ENCODE measurements at regions not wholly inside any gene's neighbourhood (a gene's known extent, or its start where the extent isn't known, plus 50 kb on each side); places are given as distances from the start of the nearest gene placed in this dataset.

GRCh38 chr9:113701774-113702755 is 174.0 kb upstream of the ZNF618 start:
- peak in 1 of 3 donors; percentile 53 for DNase-seq

- no peak for DNase-seq
Measured at GRCh38 chr9:113705306-113705927, 170.7 kb upstream of the ZNF618 start.

- no peak for DNase-seq
Measured at GRCh38 chr9:113705928-113706519, 170.1 kb upstream of the ZNF618 start.

- peak in 1 of 3 donors; percentile 24 for DNase-seq
Measured at GRCh38 chr9:113707953-113708695, 168.0 kb upstream of the ZNF618 start.

- no peak for DNase-seq
Measured at GRCh38 chr9:113708821-113709713, 167.0 kb upstream of the ZNF618 start.

- no peak for DNase-seq
Measured at GRCh38 chr9:113709721-113710120, 166.4 kb upstream of the ZNF618 start.

- DNase-seq, result no peak
Measured at GRCh38 chr9:113711251-113711650, 164.9 kb upstream of the ZNF618 start.

- DNase-seq, result peak; percentile 44 to 68 (median 61)
Measured at GRCh38 chr9:113712053-113712452, 164.1 kb upstream of the ZNF618 start.

GRCh38 chr9:113715086-113715485 is 161.0 kb upstream of the ZNF618 start:
- DNase-seq, result peak; percentile 19 to 27 (median 26)

- DNase-seq, result no peak
Measured at GRCh38 chr9:113719919-113720318, 156.2 kb upstream of the ZNF618 start.

GRCh38 chr9:113720495-113720894 is 155.6 kb upstream of the ZNF618 start:
- DNase-seq, result no peak

GRCh38 chr9:113721856-113722255 is 154.3 kb upstream of the ZNF618 start:
- DNase-seq, result no peak

- no peak for DNase-seq
Measured at GRCh38 chr9:113724202-113724601, 151.9 kb upstream of the ZNF618 start.

GRCh38 chr9:113728989-113729388 is 147.1 kb upstream of the ZNF618 start:
- no peak for DNase-seq

- no peak for DNase-seq
Measured at GRCh38 chr9:113734826-113735225, 141.3 kb upstream of the ZNF618 start.

- peak; percentile 54 to 79 (median 60) for DNase-seq
Measured at GRCh38 chr9:113737517-113738271, 138.4 kb upstream of the ZNF618 start.

GRCh38 chr9:113738496-113738892 is 137.6 kb upstream of the ZNF618 start:
- no peak for DNase-seq

GRCh38 chr9:113738893-113739604 is 137.1 kb upstream of the ZNF618 start:
- DNase-seq, result peak in 1 of 3 donors; percentile 30
